ENCODE measurements at regions not wholly inside any gene's neighbourhood (a gene's known extent, or its start where the extent isn't known, plus 50 kb on each side); places are given as distances from the start of the nearest gene placed in this dataset.

DNA sequence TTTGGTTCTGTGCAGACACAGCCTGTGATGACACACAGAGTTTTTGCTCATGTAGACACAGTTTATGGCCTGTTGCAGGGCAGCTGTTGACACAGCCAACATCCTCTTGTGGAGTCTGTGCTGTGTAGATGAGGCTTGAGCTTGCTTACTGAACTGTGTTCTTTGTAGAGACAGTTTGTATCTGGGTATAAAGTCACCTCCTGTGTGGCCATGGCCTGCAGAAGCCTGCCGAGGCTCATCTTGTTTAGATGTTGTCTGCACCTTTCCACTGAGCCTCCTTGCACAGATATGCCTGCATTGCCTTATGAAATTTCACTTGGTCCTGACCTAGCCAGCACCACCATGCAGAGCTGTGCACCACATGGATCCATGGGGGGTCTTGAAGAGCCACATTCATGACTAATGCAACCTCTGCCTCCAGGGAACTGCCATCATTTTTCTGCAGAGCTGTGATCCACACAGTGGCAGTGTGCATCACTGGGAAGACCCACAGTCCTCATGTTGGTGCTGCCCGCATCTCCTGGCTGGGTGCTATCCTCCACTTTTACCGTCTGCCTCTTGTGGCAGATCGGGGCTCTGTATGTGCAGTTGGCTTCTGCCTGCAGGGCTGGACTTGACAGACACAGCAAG lies 198.0 kb upstream of the MAMLD1 start:
- TF ChIP-seq, protein P1, sequence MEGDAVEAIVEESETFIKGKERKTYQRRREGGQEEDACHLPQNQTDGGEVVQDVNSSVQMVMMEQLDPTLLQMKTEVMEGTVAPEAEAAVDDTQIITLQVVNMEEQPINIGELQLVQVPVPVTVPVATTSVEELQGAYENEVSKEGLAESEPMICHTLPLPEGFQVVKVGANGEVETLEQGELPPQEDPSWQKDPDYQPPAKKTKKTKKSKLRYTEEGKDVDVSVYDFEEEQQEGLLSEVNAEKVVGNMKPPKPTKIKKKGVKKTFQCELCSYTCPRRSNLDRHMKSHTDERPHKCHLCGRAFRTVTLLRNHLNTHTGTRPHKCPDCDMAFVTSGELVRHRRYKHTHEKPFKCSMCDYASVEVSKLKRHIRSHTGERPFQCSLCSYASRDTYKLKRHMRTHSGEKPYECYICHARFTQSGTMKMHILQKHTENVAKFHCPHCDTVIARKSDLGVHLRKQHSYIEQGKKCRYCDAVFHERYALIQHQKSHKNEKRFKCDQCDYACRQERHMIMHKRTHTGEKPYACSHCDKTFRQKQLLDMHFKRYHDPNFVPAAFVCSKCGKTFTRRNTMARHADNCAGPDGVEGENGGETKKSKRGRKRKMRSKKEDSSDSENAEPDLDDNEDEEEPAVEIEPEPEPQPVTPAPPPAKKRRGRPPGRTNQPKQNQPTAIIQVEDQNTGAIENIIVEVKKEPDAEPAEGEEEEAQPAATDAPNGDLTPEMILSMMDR (IDR thresholded peaks at IDR 0.05; ENCODE audit: low read length), result no peak
- no peak for TF ChIP-seq EZH2phosphoT487 (IDR thresholded peaks at IDR 0.05; ENCODE audit: low read length)
- Histone ChIP-seq H3K27me3 (replicated peaks; ENCODE audit: insufficient read depth, low read length) (no peaks in the 10 kb centered on the region), H3K9me3 (replicated peaks; ENCODE audit: insufficient read depth, low read length) (no peaks in the 10 kb centered on the region), H3K27ac (ENCODE audit: low read length) (no peak overlapping the region), H3K79me2 (ENCODE audit: low read length) (no peaks in the 10 kb centered on the region), H3K9ac (ENCODE audit: low read length) (no peak overlapping the region), H2AFZ (ENCODE audit: low read length) (no peak overlapping the region), H4K20me1 (ENCODE audit: insufficient read depth, low read length) (no peaks in the 10 kb centered on the region), H3K4me2 (ENCODE audit: low read depth, low read length) (no peak overlapping the region), H3K4me1 (ENCODE audit: low read length) (no peaks in the 10 kb centered on the region), H3F3A (ENCODE audit: insufficient read depth, low read length) (no peaks in the 10 kb centered on the region), H3K4me3 (ENCODE audit: low read length) (no peak overlapping the region), H3K36me3 (replicated peaks; ENCODE audit: insufficient read depth, low read length) (no peaks in the 10 kb centered on the region), H3K9me2 (replicated peaks; ENCODE audit: insufficient read depth, low read length) (no peaks in the 10 kb centered on the region)
- no peak for DNase-seq

DNA sequence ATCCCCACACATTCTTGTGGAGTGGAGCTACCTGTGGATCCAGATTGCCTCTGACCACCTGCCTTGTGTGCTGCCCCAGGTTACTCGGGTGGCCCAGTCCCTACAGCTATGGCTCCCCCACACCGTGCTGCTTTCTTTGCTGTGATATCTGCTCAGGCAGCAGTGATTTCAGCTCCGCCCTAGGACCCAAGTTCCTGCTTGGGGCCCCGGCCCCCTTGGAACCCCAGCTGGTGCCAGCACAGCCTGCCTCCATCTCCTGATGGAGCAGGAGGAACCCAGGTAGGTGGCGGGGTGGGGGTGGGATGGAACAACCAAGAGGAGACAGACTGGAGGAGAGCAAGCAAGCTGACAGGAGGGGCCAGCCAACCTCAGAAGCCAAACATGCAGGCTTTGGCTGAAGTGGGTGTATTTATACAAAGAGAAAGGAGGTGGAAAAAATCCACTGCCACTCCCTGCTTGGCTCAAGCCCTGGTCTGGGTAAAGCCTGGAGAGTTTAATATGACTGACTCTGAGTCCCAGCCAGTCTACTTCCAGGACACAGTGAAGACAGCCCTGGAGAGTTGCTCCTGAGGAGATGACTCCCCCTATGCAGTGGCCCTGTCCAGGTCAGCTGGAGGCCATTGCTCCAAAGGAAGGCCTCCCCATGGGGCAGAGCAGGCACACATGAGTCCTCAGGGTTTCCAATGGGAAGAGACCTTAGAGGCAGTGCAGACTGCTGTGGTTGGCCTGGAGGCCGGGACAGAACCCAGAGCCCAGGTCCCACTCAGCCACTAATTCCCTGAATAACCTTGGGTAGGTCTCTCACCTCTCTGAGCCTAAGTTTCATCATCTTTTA lies 197.1 kb upstream of the MAMLD1 start:
- Histone ChIP-seq H3K9me3 (replicated peaks; ENCODE audit: insufficient read depth, low read length) (no peaks in the 10 kb centered on the region), H3K4me2 (ENCODE audit: low read depth, low read length) (no peak overlapping the region), H4K20me1 (ENCODE audit: insufficient read depth, low read length) (no peaks in the 10 kb centered on the region)

DNA sequence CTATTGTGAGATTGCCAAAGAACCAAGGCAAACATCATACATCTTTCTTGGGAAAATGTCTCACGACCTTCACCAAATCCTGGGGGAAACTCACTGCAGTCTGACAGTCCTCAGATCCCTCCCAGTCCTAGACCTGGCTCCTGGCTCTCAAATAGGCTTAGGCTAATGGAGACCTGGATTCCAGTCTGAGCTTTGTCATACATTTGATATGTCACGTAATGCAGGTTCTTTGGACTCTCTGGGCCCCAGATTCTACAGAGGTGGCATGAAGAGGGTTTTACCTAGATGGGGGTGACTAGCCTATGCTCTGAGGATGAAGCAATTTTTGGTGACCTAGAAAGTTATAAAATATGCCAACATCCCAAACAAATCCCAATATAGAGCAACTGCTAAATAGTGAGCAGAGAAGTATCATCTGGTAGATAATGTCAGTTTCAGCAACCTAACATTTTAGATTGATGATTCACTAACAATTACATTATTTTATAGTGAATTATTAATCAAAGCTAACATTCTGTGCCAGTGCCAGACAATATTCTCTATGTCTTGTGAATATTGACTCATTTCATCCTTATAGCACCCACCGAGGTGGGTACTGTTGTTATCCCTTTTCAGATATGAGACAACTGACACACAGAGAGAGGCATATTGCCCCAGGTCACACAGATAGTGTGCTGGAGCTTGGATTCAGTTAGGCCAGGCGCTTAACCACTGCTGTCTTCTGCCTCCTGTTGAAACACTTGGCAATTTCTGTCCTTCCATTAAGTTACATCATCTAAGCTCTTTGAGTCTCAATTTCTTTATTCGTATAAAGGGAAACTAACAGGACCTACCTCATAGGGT lies 195.4 kb upstream of the MAMLD1 start:
- Histone ChIP-seq H3K9me2 (replicated peaks; ENCODE audit: insufficient read depth, low read length) (no peaks in the 10 kb centered on the region), H3K4me3 (ENCODE audit: low read length) (no peak overlapping the region), H3F3A (ENCODE audit: insufficient read depth, low read length) (no peaks in the 10 kb centered on the region), H3K79me2 (ENCODE audit: low read length) (no peaks in the 10 kb centered on the region), H3K27me3 (replicated peaks; ENCODE audit: insufficient read depth, low read length) (no peaks in the 10 kb centered on the region), H3K4me1 (ENCODE audit: low read length) (no peaks in the 10 kb centered on the region), H3K9me3 (replicated peaks; ENCODE audit: insufficient read depth, low read length) (no peaks in the 10 kb centered on the region), H4K20me1 (ENCODE audit: insufficient read depth, low read length) (no peaks in the 10 kb centered on the region), H3K9ac (ENCODE audit: low read length) (no peak overlapping the region), H3K4me2 (ENCODE audit: low read depth, low read length) (no peak overlapping the region), H3K36me3 (replicated peaks; ENCODE audit: insufficient read depth, low read length) (no peaks in the 10 kb centered on the region), H3K27ac (ENCODE audit: low read length) (no peak overlapping the region), H2AFZ (ENCODE audit: low read length) (no peak overlapping the region)
- TF ChIP-seq EZH2 (optimal IDR thresholded peaks at IDR 0.05; ENCODE audit: low read depth, low read length) (no peak), EZH2phosphoT487 (IDR thresholded peaks at IDR 0.05; ENCODE audit: low read length) (no peak)
- TF ChIP-seq, protein P1 (IDR thresholded peaks at IDR 0.05; ENCODE audit: low read length), result no peak
- no peak for DNase-seq

More for the DNA sequence above, 197.1 kb upstream of the MAMLD1 start:
- H2AFZ ChIP-seq (ENCODE audit: low read length), result no peak overlapping the region
- H3K9me2 ChIP-seq (replicated peaks; ENCODE audit: insufficient read depth, low read length), result no peaks in the 10 kb centered on the region
- no peaks in the 10 kb centered on the region for H3K4me1 ChIP-seq (ENCODE audit: low read length)
- no peaks in the 10 kb centered on the region for H3K36me3 ChIP-seq (replicated peaks; ENCODE audit: insufficient read depth, low read length)
- no peak overlapping the region for H3K9ac ChIP-seq (ENCODE audit: low read length)
- DNase-seq, result no peak
- H3K27ac ChIP-seq (ENCODE audit: low read length), result no peak overlapping the region
- no peaks in the 10 kb centered on the region for H3K27me3 ChIP-seq (replicated peaks; ENCODE audit: insufficient read depth, low read length)
- no peak overlapping the region for H3K4me3 ChIP-seq (ENCODE audit: low read length)
- no peaks in the 10 kb centered on the region for H3K79me2 ChIP-seq (ENCODE audit: low read length)
- no peaks in the 10 kb centered on the region for H3F3A ChIP-seq (ENCODE audit: insufficient read depth, low read length)
- TF ChIP-seq EZH2 (optimal IDR thresholded peaks at IDR 0.05; ENCODE audit: low read depth, low read length) (no peak), EZH2phosphoT487 (IDR thresholded peaks at IDR 0.05; ENCODE audit: low read length) (no peak)
- TF ChIP-seq, protein P1 (IDR thresholded peaks at IDR 0.05; ENCODE audit: low read length), result no peak

Data from MM.1S (cell line).